GM13977 (cell line): ENCODE measurements at regions not wholly inside any gene's neighbourhood (a gene's known extent, or its start where the extent isn't known, plus 50 kb on each side); places are given as distances from the start of the nearest gene placed in this dataset.

Experiments used
- DNase-seq: peaks from one replicate; pipeline ENCODE4 v3.0.0; 2012; ENCODE audit warnings: low spot score
- CTCF ChIP-seq: IDR thresholded peaks from 2 replicates; pipeline ENCODE4 v1.5.1; 2012; ENCODE audit warnings: mild to moderate bottlenecking, control low read depth; ENCODE audit not compliant: insufficient read depth; ENCODE audit errors: extremely low read depth, missing control alignments
- in situ Hi-C: fragments of 300-500 bp; cut with MboI; formaldehyde crosslinking; loops from one replicate; pipeline ENCODE4 v1.12.0; 2022; ENCODE audit warnings: low sequenced_read_pairs, low pct_unique_long_range_greater_than_20kb, mixed read lengths, inconsistent platforms; ENCODE audit not compliant: unreplicated experiment

GRCh38 chr6:71164890-71165289 is 123.7 kb upstream of the OGFRL1 start:
- in situ Hi-C loops, result no loop called here
- no peak for DNase-seq
- TF ChIP-seq CTCF, result no peak

GRCh38 chr6:71168233-71168765 is 120.3 kb upstream of the OGFRL1 start:
- DNase-seq, result no peak
- TF ChIP-seq CTCF, result no peak
- in situ Hi-C loops, result no loop called here

GRCh38 chr6:71171497-71172070 is 117.0 kb upstream of the OGFRL1 start:
- DNase-seq, result no peak
- in situ Hi-C loops, result no loop called here
- TF ChIP-seq CTCF, result no peak

GRCh38 chr6:71179249-71179885 is 109.2 kb upstream of the OGFRL1 start:
- no peak for DNase-seq
- in situ Hi-C loops, result loop anchor here (25.0 kb wide), 1 partner anchor 92 kb away; no protein-coding TSS in a partner anchor
- no peak for TF ChIP-seq CTCF

- DNase-seq, result no peak
- in situ Hi-C loops, result loop anchor here (10.0 to 25.0 kb wide), 2 partner anchors 94 to 163 kb away; no protein-coding TSS in a partner anchor
- TF ChIP-seq CTCF, result no peak
These were observed 107.0 kb upstream of the OGFRL1 start for GRCh38 chr6:71181565-71181964.

GRCh38 chr6:71187141-71187540 is 101.5 kb upstream of the OGFRL1 start:
- in situ Hi-C loops, result loop anchor here (10.0 to 25.0 kb wide), 2 partner anchors 100 to 158 kb away; no protein-coding TSS in a partner anchor
- TF ChIP-seq CTCF, result no peak
- DNase-seq, result no peak
